Activated CD4-positive, alpha-beta T cell treated with anti-CD3 and anti-CD28 coated beads, Interleukin-2, amount 10 ng/mL, durations not matched to agents 24 days and 14 days (primary cell): ENCODE measurements at regions not wholly inside any gene's neighbourhood (a gene's known extent, or its start where the extent isn't known, plus 50 kb on each side); places are given as distances from the start of the nearest gene placed in this dataset.
A peak's percentile ranks its signal among the peaks of the same experiment; 100 is the strongest.

Source experiments
- DNase-seq: peaks from one replicate; pipeline ENCODE4 v3.0.0; 2022
- H3K27ac Mint-ChIP-seq: one replicate; pipeline ENCODE4 v1.8.0; 2022; ENCODE audit warnings: mild to moderate bottlenecking, mixed read lengths
- H3K27me3 Mint-ChIP-seq: one replicate; pipeline ENCODE4 v1.8.0; 2022; ENCODE audit warnings: mixed read lengths
- H3K36me3 Mint-ChIP-seq: one replicate; pipeline ENCODE4 v1.8.0; 2022; ENCODE audit warnings: low read depth, mild to moderate bottlenecking, mixed read lengths
- H3K4me1 Mint-ChIP-seq: one replicate; pipeline ENCODE4 v1.8.0; 2021; ENCODE audit warnings: mixed read lengths
- H3K4me3 Mint-ChIP-seq: one replicate; pipeline ENCODE4 v1.8.0; 2022; ENCODE audit warnings: mild to moderate bottlenecking, moderate library complexity, mixed read lengths
- H3K9me3 Mint-ChIP-seq: one replicate; pipeline ENCODE4 v1.8.0; 2021; ENCODE audit warnings: mixed read lengths
- intact Hi-C: fragments of 100-400 bp; cut with micrococcal nuclease; formaldehyde crosslinking; loops from one replicate; pipeline ENCODE4 v1.15.1; 2023

GRCh38 chr6:20292905-20293304, 80.6 kb upstream of the MBOAT1 start:
- no peak overlapping the region for H3K27ac Mint-ChIP-seq
- H3K27me3 Mint-ChIP-seq = peaks cover 7% of the 10 kb centered on the region
- H3K4me1 Mint-ChIP-seq = peaks cover 35% of the 10 kb centered on the region
- no peaks in the 10 kb centered on the region for H3K36me3 Mint-ChIP-seq
- H3K9me3 Mint-ChIP-seq = no peaks in the 10 kb centered on the region
- DNase-seq = no peak
- no peak overlapping the region for H3K4me3 Mint-ChIP-seq
- intact Hi-C loops = loop anchor here (5.0 kb wide), 1 partner anchor 1294 kb away; no protein-coding TSS in a partner anchor

- Mint-ChIP-seq H3K4me1 (peaks cover 6% of the 10 kb centered on the region), H3K27me3 (peaks cover 9% of the 10 kb centered on the region)
- intact Hi-C loops = no loop called here
Observed at GRCh38 chr6:20301256-20301655, 89.0 kb upstream of the MBOAT1 start.

GRCh38 chr6:20302168-20302567, 89.9 kb upstream of the MBOAT1 start:
- Mint-ChIP-seq H3K9me3 (no peaks in the 10 kb centered on the region), H3K27ac (no peak overlapping the region), H3K4me3 (no peak overlapping the region), H3K36me3 (no peaks in the 10 kb centered on the region), H3K4me1 (no peaks in the 10 kb centered on the region), H3K27me3 (peaks cover 6% of the 10 kb centered on the region)
- no peak for DNase-seq
- intact Hi-C loops = no loop called here

More at GRCh38 chr6:20301256-20301655, 89.0 kb upstream of the MBOAT1 start:
- no peak overlapping the region for H3K4me3 Mint-ChIP-seq
- H3K27ac Mint-ChIP-seq = no peak overlapping the region
- H3K9me3 Mint-ChIP-seq = no peaks in the 10 kb centered on the region
- no peak for DNase-seq
- no peaks in the 10 kb centered on the region for H3K36me3 Mint-ChIP-seq

- Mint-ChIP-seq H3K36me3 (no peaks in the 10 kb centered on the region), H3K4me1 (no peaks in the 10 kb centered on the region), H3K4me3 (no peak overlapping the region), H3K27me3 (peaks cover 6% of the 10 kb centered on the region), H3K9me3 (no peaks in the 10 kb centered on the region), H3K27ac (no peak overlapping the region)
- DNase-seq = no peak
- intact Hi-C loops = no loop called here
Observed at GRCh38 chr6:20302702-20303251, 90.5 kb upstream of the MBOAT1 start.

GRCh38 chr6:20306491-20306890, 94.2 kb upstream of the MBOAT1 start:
- no peaks in the 10 kb centered on the region for H3K4me1 Mint-ChIP-seq
- no peak overlapping the region for H3K4me3 Mint-ChIP-seq
- intact Hi-C loops = no loop called here
- H3K27me3 Mint-ChIP-seq = peaks cover 13% of the 10 kb centered on the region
- H3K36me3 Mint-ChIP-seq = no peaks in the 10 kb centered on the region
- H3K27ac Mint-ChIP-seq = no peak overlapping the region
- H3K9me3 Mint-ChIP-seq = peaks cover 4% of the 10 kb centered on the region
- no peak for DNase-seq

- DNase-seq = no peak
- Mint-ChIP-seq H3K9me3 (peaks cover 4% of the 10 kb centered on the region), H3K36me3 (no peaks in the 10 kb centered on the region), H3K4me3 (no peak overlapping the region), H3K4me1 (no peaks in the 10 kb centered on the region), H3K27me3 (peaks cover 13% of the 10 kb centered on the region), H3K27ac (no peak overlapping the region)
- intact Hi-C loops = no loop called here
Observed at GRCh38 chr6:20309186-20309585, 92.5 kb upstream of the E2F3 start.

- H3K27me3 Mint-ChIP-seq = peaks cover 13% of the 10 kb centered on the region
- H3K36me3 Mint-ChIP-seq = no peaks in the 10 kb centered on the region
- intact Hi-C loops = no loop called here
- H3K9me3 Mint-ChIP-seq = peaks cover 4% of the 10 kb centered on the region
- no peak for DNase-seq
- H3K4me3 Mint-ChIP-seq = no peak overlapping the region
- H3K27ac Mint-ChIP-seq = no peak overlapping the region
- H3K4me1 Mint-ChIP-seq = no peaks in the 10 kb centered on the region
Observed at GRCh38 chr6:20310185-20310584, 91.5 kb upstream of the E2F3 start.

- no peak for DNase-seq
- intact Hi-C loops = no loop called here
- Mint-ChIP-seq H3K27me3 (peaks cover 13% of the 10 kb centered on the region), H3K4me3 (no peak overlapping the region), H3K9me3 (peaks cover 4% of the 10 kb centered on the region), H3K27ac (no peak overlapping the region), H3K36me3 (no peaks in the 10 kb centered on the region), H3K4me1 (no peaks in the 10 kb centered on the region)
Observed at GRCh38 chr6:20312606-20313005, 89.1 kb upstream of the E2F3 start.

GRCh38 chr6:20313051-20313450, 88.6 kb upstream of the E2F3 start:
- Mint-ChIP-seq H3K27ac (no peak overlapping the region), H3K36me3 (no peaks in the 10 kb centered on the region), H3K27me3 (peaks cover 13% of the 10 kb centered on the region), H3K4me1 (no peaks in the 10 kb centered on the region), H3K9me3 (peaks cover 4% of the 10 kb centered on the region), H3K4me3 (no peak overlapping the region)
- intact Hi-C loops = no loop called here
- DNase-seq = no peak

- Mint-ChIP-seq H3K36me3 (no peaks in the 10 kb centered on the region), H3K4me3 (no peak overlapping the region), H3K9me3 (peaks cover 4% of the 10 kb centered on the region), H3K4me1 (no peaks in the 10 kb centered on the region), H3K27me3 (peaks cover 10% of the 10 kb centered on the region), H3K27ac (no peak overlapping the region)
- DNase-seq = no peak
- intact Hi-C loops = no loop called here
Observed at GRCh38 chr6:20313960-20314530, 87.6 kb upstream of the E2F3 start.

- intact Hi-C loops = loop anchor here (5.0 kb wide), 1 partner anchor 52 kb away; no protein-coding TSS in a partner anchor
- DNase-seq = no peak
- Mint-ChIP-seq H3K9me3 (peaks cover 2% of the 10 kb centered on the region), H3K27me3 (peaks cover 10% of the 10 kb centered on the region), H3K4me1 (peaks cover 7% of the 10 kb centered on the region), H3K4me3 (no peak overlapping the region), H3K36me3 (no peaks in the 10 kb centered on the region), H3K27ac (no peak overlapping the region)
Observed at GRCh38 chr6:20314866-20315845, 86.5 kb upstream of the E2F3 start.

GRCh38 chr6:20317430-20317829, 84.2 kb upstream of the E2F3 start:
- Mint-ChIP-seq H3K36me3 (no peaks in the 10 kb centered on the region), H3K4me1 (peaks cover 12% of the 10 kb centered on the region), H3K27ac (no peak overlapping the region), H3K27me3 (peaks cover 9% of the 10 kb centered on the region), H3K9me3 (no peaks in the 10 kb centered on the region), H3K4me3 (no peak overlapping the region)
- intact Hi-C loops = loop anchor here (5.0 kb wide), 1 partner anchor 50 kb away; no protein-coding TSS in a partner anchor
- DNase-seq = no peak

- Mint-ChIP-seq H3K27me3 (peaks cover 13% of the 10 kb centered on the region), H3K4me1 (peaks cover 12% of the 10 kb centered on the region), H3K36me3 (no peaks in the 10 kb centered on the region), H3K4me3 (peak overlapping the region; percentile 83), H3K9me3 (no peaks in the 10 kb centered on the region), H3K27ac (peak overlapping the region; percentile 94)
- intact Hi-C loops = loop anchor here (5.0 kb wide), 1 partner anchor 48 kb away; no protein-coding TSS in a partner anchor
- DNase-seq = no peak
Observed at GRCh38 chr6:20318851-20319387, 82.8 kb upstream of the E2F3 start.
